ENCODE measurements at regions not wholly inside any gene's neighbourhood (a gene's known extent, or its start where the extent isn't known, plus 50 kb on each side); places are given as distances from the start of the nearest gene placed in this dataset.
A peak's percentile ranks its signal among the peaks of the same experiment; 100 is the strongest.

- DNase-seq (ENCODE audit: low read depth in 2 of 2), result no peak
Observed at GRCh38 chr13:76795701-76796695, 90.2 kb downstream of the KCTD12 start.

DNA sequence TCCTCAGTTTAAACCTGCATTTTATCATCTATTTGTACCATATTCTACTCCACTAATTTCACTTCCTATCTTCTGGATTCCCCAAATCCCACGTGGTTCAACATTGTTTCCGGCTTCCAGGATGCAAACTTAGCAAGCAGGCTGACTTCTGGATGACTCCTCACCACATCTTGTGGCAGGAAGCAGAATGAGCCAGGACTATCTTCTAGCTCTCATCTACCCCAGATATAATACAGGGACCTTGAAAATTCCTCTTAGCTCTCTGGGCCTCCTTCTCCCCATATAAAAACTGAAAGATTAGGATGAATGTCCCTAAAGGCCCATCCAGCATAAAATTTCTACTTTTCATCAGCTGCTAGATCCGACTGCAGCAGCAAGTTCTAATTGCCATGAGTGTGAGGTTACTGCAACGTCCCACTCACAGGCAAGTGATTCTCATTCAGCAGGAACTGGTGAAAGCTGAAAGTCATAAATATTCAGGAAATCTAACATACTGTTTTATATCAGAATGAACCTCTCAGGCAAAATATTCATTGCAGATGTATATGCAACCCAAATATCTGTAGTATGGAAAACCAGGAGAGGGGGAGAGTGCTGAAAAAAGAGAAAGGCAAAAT is 93.4 kb downstream of the KCTD12 start:
- DNase-seq (ENCODE audit: low read depth in 2 of 2), result peak; percentile 65 to 67

- DNase-seq (ENCODE audit: low read depth in 2 of 2), result peak in 1 of 2 experiments; percentile 11
Observed at GRCh38 chr13:76790980-76791819, 95.0 kb downstream of the KCTD12 start.

DNA sequence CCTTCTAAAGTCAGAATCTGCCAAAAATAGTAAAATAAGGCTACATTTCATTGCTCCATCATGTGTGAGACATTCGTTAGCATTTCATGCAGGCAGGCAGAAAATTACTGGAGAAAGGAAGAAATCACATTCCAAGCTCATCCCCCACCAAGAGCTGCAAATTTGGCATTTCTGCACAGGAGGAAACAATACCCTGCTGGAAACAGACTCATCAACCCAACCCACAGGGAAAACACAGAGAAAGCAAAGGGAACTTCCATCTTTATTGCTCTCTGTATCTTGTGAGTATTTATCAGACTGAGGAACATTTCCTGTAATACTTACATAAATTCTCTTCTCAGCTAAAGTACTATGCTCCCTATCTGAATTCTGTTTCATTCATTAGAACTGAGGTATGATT is 95.7 kb downstream of the KCTD12 start:
- DNase-seq (ENCODE audit: low read depth in 2 of 2), result peak; percentile 29 to 45

DNA sequence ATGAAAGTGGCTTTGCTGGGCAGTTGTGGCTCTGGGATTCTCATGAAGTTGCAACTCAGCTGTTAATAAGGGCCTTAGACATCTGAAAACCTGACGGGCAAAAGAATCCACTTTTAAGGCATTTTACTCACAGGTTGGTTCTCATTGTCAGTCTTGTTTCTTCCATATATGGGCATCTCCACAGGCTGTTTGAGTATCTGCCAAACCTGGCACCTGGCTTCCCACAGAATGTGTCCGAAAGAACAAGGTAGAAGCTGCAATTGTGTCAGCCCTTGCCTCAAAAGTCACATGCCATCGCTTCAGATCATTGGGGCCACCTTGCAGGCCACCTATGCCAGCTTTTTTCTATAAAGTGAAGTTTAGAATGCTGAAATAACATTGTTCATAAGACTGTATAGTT is 102.4 kb downstream of the KCTD12 start:
- no peak for DNase-seq (ENCODE audit: low read depth in 2 of 2)

GRCh38 chr13:76778853-76779252 is 107.4 kb downstream of the KCTD12 start:
- DNase-seq (ENCODE audit: low read depth in 2 of 2), result peak in 1 of 2 experiments; percentile 9

- DNase-seq (ENCODE audit: low read depth in 2 of 2), result no peak
Observed at GRCh38 chr13:76777096-76777495, 109.1 kb downstream of the KCTD12 start.

- no peak for DNase-seq (ENCODE audit: low read depth in 2 of 2)
Observed at GRCh38 chr13:76775088-76775740, 111.0 kb downstream of the KCTD12 start.

DNA sequence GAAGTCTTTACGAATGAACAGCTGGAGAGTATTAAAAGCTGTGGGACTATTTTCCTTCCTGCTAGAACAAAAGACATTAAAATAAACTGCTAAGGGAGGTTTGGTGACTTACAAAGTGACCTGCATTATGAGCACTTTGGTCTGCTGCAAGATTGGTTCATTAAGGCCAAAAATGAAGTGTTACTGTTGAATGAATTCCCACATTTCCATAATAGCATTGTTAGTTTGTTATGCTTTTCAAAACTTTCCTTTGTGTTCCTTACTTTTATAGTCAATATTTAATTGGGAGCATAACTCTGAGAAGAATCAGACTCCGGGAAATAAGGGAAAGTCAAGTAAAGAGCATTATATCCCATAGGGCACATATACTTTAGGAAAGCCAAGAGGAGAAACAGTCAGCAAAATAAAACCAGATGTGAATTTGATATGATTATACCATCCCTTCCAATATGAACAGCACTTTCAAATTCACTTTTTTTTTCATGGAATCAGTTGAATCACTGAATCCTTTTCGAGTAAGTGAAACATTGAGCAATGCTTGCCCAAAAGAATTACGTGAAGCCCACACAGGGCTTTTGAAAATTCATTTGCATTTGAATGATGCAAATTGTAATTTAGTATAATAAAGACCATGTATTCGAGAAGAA is 112.6 kb downstream of the KCTD12 start:
- peak; percentile 34 to 36 for DNase-seq (ENCODE audit: low read depth in 2 of 2)

GRCh38 chr13:76772241-76772640 is 114.0 kb downstream of the KCTD12 start:
- DNase-seq (ENCODE audit: low read depth in 2 of 2), result no peak

DNA sequence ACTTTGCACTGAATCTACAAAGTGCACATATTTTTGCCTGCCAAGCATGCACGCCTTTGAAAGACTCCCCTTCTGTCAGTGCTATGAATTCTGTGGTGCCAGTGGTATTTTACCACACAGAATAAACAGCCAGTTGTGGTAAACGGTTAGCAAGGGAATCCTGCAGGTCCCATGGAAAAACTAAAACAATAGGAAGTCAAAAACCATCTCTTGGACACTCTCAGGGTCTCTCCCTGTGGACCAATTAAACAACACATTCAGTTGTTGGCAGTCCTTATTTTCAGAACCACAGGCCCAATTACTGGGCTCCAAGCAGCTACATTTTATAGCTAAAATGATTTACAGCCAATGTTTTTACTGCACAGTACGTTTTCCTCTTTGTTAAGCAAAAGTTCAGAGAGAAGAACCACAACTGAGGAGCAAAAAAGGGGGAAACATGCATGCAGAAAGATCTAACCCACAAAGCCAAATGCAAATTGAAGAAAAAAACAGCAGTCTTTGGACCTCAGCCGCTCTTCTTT is 116.9 kb downstream of the KCTD12 start:
- DNase-seq (ENCODE audit: low read depth in 2 of 2), result peak; percentile 29 to 32

- DNase-seq (ENCODE audit: low read depth in 2 of 2), result no peak
Observed at GRCh38 chr13:76768384-76768783, 117.8 kb downstream of the KCTD12 start.

DNA sequence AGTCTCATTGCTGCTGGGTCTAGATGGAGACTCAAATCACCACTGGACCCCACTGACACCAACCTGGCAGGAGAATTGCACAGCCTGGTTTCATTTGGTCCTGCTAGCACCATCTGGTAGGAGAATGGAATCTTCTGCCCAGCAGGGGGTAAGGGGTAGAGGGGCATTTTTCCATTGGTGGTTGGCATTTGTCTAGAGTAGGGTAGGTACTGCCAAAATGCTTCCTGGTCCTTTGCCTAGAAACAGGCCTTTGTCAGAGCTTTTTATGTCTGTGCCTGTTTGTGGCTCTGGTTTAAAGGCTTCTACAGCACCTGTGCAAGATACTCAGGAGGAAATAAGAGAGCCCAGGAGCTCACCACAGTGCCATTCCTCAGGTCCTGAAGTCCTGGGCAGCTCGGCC is 121.3 kb downstream of the KCTD12 start:
- no peak for DNase-seq (ENCODE audit: low read depth in 2 of 2)

DNA sequence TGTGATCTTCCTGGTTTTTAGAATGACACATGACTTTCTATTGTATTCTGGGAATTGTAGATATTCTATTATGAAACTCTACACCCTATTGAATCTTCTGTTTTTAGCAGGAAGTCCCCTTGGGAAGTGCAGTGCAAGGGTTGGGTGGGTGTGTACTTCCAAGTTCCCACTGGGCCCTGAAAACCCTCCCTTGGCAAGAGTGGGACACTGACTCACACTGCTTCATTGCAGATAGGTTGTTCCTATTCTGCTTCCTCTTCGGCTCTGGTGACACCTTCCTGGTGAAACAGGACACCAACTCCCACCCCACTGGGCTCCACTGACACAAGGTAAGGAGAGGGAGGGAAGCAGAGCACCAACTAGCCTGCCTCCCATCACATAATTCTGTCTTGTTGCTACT is 121.8 kb downstream of the KCTD12 start:
- DNase-seq (ENCODE audit: low read depth in 2 of 2), result no peak

DNA sequence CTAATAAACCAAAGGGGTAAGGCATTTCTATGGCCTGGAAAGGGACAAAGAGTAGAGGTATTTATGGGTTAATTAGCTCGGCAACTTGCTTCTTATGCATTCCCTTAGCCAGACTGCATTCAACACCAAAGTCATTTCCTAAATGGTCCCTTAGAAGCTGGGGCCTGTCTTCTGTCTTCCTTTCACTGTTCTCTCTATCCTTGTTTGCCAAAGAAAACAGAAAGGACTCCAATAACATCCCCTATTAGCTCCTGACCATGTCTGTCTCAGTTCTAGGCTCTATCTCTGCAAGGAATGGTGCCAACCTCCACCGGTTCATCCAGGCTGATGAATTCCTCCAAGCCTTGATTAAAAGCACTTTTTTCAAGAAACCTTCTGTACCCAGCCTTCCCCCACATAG is 123.5 kb downstream of the KCTD12 start:
- DNase-seq (ENCODE audit: low read depth in 2 of 2), result no peak

DNA sequence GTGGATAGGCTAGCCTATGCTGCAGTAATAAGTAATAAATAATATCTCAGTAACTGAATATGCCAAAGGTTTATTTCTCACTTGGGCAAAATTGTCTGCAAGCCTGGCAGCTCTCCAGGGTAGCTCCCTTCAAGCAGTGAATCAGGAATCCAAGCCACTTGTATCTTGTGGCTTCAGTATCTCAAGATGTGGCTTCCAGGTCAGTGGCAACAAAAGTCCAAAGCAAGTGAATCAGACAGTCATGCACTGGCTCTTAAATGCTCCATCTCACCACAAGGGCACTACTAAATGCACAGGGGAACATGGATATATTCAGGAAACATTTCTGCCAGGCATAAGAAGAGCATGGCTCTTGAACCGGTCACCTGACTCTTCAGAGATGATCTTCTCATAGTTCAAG is 126.3 kb downstream of the KCTD12 start:
- DNase-seq (ENCODE audit: low read depth in 2 of 2), result no peak

DNA sequence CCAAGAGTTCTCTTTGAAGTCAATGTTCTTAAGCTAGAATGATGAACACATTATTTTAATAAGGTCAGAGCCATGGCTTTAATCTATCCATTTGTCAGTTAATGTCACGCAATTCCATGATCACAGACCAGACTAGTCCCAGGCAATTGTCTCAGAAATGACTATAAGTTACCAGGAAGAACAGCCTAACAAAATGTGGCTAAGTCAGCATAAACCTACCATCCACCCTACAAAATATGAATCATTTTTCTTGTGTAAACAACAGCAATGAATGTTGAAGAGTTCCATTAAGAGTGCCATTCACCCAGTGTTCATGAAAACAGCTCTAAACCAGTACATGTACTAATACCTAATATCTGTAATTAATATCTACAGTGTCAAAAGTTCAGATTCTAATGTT is 127.5 kb downstream of the KCTD12 start:
- DNase-seq (ENCODE audit: low read depth in 2 of 2), result no peak

GRCh38 chr13:76758257-76758656 is 127.9 kb downstream of the KCTD12 start:
- DNase-seq (ENCODE audit: low read depth in 2 of 2), result no peak

DNA sequence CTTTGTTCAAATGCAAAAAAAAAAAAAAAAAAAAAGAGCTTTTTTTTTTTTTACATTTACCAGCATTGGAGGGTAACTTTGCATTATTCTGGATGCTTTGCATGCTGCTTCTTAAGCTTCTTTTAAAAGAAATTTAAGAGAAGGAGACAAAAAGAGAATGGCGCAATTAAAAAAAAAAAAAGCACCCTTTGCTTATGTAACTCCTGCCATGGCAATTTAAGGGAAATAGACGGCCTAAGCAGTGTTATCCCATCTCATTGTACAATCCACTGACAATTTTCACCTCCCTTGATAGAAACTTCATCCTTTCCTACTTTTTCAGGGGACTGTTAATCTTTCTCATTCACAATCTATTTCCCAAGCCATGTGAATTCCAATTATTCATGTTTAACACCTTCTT is 129.8 kb downstream of the KCTD12 start:
- DNase-seq (ENCODE audit: low read depth in 2 of 2), result no peak

GRCh38 chr13:76754414-76754813 is 131.8 kb downstream of the KCTD12 start:
- no peak for DNase-seq (ENCODE audit: low read depth in 2 of 2)

DNA sequence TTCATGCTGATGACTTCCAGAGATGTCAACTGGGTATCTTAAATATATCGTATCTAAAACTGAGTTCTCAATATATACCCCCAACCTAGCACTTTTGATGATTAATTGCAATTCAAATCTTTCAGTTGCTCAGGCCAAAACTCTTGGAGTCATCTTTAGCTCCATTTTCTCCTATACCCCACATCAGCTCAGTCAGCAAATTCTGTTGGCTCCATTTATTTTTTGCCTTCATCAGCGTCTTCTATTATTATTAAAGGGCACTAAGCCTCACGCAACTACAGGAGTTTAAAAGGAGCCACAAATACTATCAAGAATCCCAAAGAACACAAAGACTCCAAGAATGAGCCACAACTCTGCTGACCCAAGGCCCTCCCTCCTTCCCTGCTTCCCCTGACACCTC is 134.9 kb downstream of the KCTD12 start:
- no peak for DNase-seq (ENCODE audit: low read depth in 2 of 2)

Measured in fibroblast of skin of left quadriceps (primary cell).